Large intestine (tissue), 3 donors: ENCODE measurements at regions not wholly inside any gene's neighbourhood (a gene's known extent, or its start where the extent isn't known, plus 50 kb on each side); places are given as distances from the start of the nearest gene placed in this dataset.
"Not testable (repeated sequence)": the region's sequence is repeated elsewhere in the genome, so short reads cannot be mapped to it uniquely, and the experiment has no call there.

ENCODE experiments used
- DNase-seq, 2 donors: peaks; one replicate each; pipeline versions ENCODE4 v3.0.0 to v3.0.0-alpha.2; 2013
- H3K27ac ChIP-seq: one replicate; pipeline ENCODE4 v1.5.1; 2013; ENCODE audit warnings: low read length
- H3K27me3 ChIP-seq: 2 replicates; pipeline ENCODE4 v1.6.1; 2013; ENCODE audit warnings: low read length; ENCODE audit not compliant: control insufficient read depth, insufficient read depth
- H3K36me3 ChIP-seq: 2 replicates; pipeline ENCODE4 v1.6.1; 2013; ENCODE audit warnings: low read length; ENCODE audit not compliant: control insufficient read depth, insufficient read depth
- H3K4me1 ChIP-seq: one replicate; pipeline ENCODE4 v1.6.1; 2013; ENCODE audit warnings: low read length; ENCODE audit not compliant: control insufficient read depth, insufficient read depth
- H3K4me3 ChIP-seq: one replicate; pipeline ENCODE4 v1.5.1; 2013; ENCODE audit warnings: low read length
- H3K9me3 ChIP-seq: one replicate; pipeline ENCODE4 v1.6.1; 2013; ENCODE audit warnings: mild to moderate bottlenecking, low read depth, low read length, moderate library complexity; ENCODE audit not compliant: control insufficient read depth
- WGBS: methylation state at CpG from one replicate; pipeline ENCODE4 v1.1.5; 2013; ENCODE audit warnings: low lambda C conversion rate; ENCODE audit not compliant: insufficient coverage; 5-methylcytosine and 5-hydroxymethylcytosine counted together

DNA sequence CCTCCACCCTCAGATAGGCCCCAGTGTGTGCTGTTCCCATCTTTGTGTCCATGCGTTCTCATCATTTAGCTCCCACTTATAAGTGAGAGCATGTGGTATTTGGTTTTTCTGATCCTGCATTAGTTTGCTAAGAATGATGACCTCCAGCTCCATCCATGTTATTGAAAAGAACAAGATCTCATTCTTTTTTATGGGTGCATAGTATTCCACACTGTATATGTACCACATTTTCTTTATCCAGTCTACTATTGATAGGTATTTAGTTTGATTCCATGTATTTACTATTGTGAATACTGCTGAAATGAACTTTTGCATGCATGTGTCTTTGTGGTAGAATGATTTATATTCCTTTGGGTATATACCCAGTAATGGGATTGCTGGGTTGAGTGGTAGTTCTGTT is 303.3 kb downstream of the SEMA3D start:
- not testable (repeated sequence) for H3K4me3 ChIP-seq, H3K4me1 ChIP-seq
- 100% methylated on average over 1 of the region's 1 CpG for WGBS

DNA sequence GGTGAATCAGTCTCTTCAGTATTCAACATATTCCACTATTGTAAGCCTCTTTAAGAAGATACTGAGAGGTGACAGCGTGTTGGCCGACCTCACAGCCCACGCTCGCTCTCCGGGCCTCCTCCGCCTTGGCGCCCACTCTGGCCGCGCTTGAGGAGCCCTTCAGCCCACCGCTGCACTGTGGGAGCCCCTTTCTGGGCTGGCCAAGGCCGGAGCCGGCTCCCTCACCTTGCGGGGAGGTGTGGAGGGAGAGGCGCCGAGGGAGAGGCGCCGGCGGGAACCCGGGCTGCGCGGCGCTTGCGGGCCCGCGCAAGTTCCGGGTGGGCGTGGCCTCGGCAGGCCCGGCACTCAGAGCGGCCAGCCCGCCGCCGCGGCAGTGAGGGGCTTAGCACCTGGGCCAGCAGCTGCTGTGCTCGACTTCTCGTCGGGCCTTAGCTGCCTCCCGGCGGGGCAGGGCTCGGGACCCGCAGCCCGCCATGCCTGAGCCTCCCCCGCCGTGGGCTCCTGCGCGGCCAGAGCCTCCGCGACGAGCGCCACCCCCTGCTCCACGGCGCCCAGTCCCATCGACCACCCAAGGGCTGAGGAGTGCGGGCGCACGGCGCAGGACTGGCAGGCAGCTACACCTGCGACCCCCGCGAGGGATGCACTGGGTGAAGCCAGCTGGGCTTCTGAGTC is 306.4 kb downstream of the SEMA3D start:
- no CpG with 5 or more reads among the region's 60 CpGs for WGBS
- not testable (repeated sequence) for H3K9me3 ChIP-seq, DNase-seq, H3K27ac ChIP-seq, H3K4me1 ChIP-seq, H3K4me3 ChIP-seq, H3K27me3 ChIP-seq, H3K36me3 ChIP-seq

More for the DNA sequence above, 303.3 kb downstream of the SEMA3D start:
- H3K36me3 ChIP-seq, H3K9me3 ChIP-seq, H3K27me3 ChIP-seq, DNase-seq, H3K27ac ChIP-seq: not testable (repeated sequence)

DNA sequence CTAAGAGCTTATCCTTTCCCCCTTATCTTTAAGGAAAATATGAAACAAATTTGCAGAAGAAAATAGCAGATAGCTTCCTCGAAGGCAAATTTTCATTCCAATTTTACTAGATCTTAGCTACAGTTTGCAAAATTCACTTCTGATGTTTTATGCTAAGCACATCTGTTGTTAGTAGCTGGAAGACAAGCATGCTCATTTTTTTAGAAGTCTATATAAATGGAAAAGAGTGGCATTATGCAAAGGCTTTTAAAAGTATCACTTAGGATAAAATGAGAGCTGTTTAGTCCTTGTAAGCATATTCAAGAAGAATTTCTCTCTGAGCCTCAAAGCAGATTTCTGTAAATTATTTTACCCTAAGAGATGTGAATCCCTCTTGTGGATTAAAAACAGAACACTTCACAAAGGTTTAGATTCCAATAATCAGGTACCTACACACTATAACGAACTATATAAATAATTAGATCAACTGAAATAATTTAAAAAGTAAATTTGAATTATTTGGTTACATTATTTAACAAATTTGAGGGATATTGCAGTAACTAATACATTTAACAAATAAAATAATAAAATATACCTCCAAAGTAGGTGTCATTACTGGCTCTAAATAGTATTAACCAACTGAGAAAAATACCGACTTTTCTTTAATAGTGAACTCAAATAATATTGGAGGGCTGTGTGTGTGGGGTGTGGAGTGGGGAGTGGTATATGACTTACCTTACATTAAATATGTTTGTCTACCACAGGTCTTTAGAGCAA is 307.1 kb downstream of the SEMA3D start:
- no peak overlapping the region for H3K4me3 ChIP-seq
- WGBS, result 80% methylated on average over 2 of the region's 3 CpGs
- no peaks in the 10 kb centered on the region for H3K36me3 ChIP-seq
- no peak overlapping the region for H3K27ac ChIP-seq
- H3K9me3 ChIP-seq, result peaks cover 3% of the 10 kb centered on the region
- no peaks in the 10 kb centered on the region for H3K27me3 ChIP-seq
- DNase-seq, result no peak
- no peaks in the 10 kb centered on the region for H3K4me1 ChIP-seq

DNA sequence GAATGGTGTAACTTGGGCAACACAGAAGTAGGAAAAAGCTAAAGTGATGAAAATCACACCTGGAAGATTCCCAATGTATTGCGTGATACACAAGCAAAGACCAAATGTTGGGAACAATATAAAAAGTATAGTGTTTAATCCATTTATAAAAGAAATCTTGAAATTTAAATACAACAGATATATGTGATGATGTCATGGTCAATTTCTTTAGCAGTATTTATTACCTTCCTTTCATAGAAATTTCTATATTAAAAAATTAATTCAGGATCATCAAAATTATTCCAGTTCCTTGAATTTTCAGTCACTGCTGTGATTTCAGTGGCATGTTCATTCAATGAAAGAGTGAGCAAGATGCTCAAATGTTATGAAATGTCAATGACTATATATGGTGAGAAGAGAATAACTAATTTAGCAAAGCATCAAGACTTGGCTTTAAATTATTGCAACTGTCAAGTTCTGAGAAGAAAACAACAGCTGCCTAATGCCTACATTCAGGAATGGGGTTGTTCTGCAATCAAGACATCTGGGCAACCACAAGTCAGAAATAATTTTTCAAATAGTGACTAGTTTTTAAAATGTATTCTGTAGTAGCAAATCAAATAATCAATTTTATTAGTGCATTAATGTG is 308.8 kb downstream of the SEMA3D start:
- WGBS, result no CpG with 5 or more reads among the region's 1 CpG
- no peaks in the 10 kb centered on the region for H3K36me3 ChIP-seq

DNA sequence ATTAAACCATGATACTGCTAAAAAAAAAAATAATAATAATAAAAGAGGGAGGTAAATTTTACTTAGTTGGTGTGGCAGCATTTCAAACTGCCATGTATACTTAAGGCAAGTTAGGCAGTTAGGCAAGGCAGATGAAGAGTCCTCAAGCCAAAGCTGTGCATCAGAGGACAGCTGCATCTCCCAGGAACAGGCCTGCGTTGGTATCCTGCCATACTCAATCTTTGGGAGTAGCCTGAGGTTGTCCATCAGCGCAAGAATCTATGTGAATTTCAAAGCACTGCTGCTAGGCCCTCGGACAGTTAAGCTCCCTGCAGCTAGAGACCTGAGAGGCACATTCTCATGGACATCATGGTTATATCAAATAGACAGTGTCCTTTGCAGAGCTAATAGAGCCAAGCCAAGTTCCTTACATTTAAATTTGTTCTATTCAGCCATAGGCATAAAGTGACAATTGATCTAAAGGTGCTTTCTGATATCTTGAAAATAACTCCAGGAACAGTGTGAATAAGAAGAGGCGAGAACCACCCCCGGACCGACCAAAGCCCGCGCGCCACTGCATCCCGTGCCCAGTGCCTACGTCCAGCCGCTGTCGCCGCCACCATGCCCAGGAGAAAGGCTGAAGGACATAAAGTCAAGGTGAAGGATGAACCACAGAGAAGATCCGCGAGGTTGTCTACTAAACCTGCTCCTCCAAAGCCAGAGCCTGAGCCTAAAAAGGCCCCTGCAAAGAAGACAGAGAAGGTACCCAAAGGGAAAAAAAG is 310.6 kb downstream of the SEMA3D start:
- H3K27ac ChIP-seq, result no peak overlapping the region
- peaks cover 3% of the 10 kb centered on the region for H3K9me3 ChIP-seq
- no peak for DNase-seq
- H3K36me3 ChIP-seq, result no peaks in the 10 kb centered on the region
- no peaks in the 10 kb centered on the region for H3K4me1 ChIP-seq
- H3K4me3 ChIP-seq, result no peak overlapping the region
- H3K27me3 ChIP-seq, result no peaks in the 10 kb centered on the region
- 100% methylated on average over 2 of the region's 16 CpGs for WGBS

More for the DNA sequence above, 308.8 kb downstream of the SEMA3D start:
- Histone ChIP-seq H3K27ac (no peak overlapping the region), H3K9me3 (peaks cover 3% of the 10 kb centered on the region), H3K27me3 (no peaks in the 10 kb centered on the region), H3K4me3 (no peak overlapping the region), H3K4me1 (no peaks in the 10 kb centered on the region)
- DNase-seq, result no peak

DNA sequence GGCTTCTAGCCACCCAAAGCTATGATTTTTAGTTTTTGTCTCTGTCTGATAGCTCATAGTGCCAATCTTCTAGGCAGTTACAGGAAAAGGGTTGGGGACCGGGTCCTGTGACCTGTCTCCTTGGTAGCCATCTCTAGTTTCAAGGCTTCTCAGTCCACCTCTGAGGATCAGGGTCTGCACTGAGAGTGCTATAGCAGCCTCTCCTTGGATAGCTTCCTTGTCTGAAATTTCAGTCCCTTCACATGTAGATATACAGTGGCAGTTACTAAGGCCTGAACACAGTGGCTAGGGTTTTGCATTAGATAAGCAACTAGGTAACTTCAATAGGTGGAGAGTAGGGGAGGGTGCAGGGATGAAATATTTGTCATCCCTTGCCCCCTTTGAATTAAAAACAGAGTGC is 321.3 kb downstream of the SEMA3D start:
- H3K9me3 ChIP-seq, result no peaks in the 10 kb centered on the region
- H3K27ac ChIP-seq, result no peak overlapping the region
- no CpG with 5 or more reads among the region's 1 CpG for WGBS
- H3K4me3 ChIP-seq, result no peak overlapping the region
- no peaks in the 10 kb centered on the region for H3K27me3 ChIP-seq
- H3K4me1 ChIP-seq, result no peaks in the 10 kb centered on the region
- DNase-seq, result no peak
- no peaks in the 10 kb centered on the region for H3K36me3 ChIP-seq

DNA sequence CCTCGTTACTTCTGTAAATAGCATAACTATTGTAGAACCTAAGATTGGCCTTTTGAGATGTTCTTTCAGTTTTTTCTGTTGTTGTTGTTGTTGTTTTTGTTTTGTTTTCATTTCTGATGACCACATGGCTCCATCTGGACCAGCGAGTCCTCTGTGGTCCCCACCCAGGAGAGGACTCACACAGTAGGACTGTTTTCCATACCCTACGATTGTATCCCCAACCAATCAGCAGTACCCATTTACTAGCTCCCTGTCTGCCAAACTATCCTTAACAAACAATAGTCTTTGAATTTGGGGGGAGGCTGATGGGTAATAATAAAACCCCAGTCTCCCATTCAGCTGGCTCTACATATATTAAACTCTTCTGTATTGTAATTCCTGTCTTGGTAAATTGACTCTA is 329.5 kb downstream of the SEMA3D start:
- no peak overlapping the region for H3K4me3 ChIP-seq
- no peaks in the 10 kb centered on the region for H3K9me3 ChIP-seq
- DNase-seq, result no peak
- 93% methylated on average over 2 of the region's 3 CpGs for WGBS
- H3K4me1 ChIP-seq, result no peaks in the 10 kb centered on the region
- H3K27ac ChIP-seq, result no peak overlapping the region
- H3K36me3 ChIP-seq, result no peaks in the 10 kb centered on the region
- no peaks in the 10 kb centered on the region for H3K27me3 ChIP-seq

DNA sequence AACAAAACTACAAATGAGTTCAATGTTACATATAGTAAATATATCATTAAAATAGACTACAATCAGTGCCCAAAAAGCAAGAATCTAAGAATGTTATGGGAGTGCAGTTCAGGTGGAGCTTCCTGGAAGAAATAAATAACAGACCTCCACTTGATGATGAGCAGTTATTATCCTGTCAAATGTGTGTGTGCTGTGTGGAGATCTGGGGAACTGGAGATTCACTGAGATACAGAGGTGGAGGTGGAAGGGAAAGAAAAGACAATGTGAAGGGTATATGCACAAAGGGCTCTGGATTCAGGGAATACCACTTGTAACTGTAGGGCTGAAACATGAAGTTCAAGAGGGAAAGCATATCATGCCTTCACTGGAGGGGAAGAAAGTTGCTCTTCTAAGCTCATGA is 331.1 kb downstream of the SEMA3D start:
- H3K4me3 ChIP-seq, result no peak overlapping the region
- H3K36me3 ChIP-seq, result no peaks in the 10 kb centered on the region

DNA sequence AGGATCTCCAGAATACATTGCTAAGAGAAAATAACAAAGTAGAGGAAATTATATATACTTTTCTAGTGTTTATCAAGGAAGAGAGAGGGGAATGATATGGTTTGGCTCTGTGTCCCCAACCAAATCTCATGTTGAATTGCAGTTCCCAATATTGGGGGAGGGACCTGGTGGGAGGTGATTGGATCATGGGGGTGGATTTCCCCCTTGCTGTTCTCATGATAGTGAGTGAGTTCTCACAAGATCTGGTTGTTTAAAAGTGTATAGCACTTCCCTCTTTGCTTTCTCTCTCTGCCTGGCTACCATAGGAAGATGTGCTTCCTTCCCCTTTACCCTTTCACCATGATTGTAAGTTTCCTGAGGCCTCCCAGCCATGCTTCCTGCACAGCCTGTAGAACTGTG is 337.9 kb downstream of the SEMA3D start:
- H3K36me3 ChIP-seq, H3K4me3 ChIP-seq, H3K9me3 ChIP-seq, DNase-seq, H3K27ac ChIP-seq, H3K27me3 ChIP-seq, H3K4me1 ChIP-seq: not testable (repeated sequence)

More for the DNA sequence above, 331.1 kb downstream of the SEMA3D start:
- Histone ChIP-seq H3K4me1 (no peaks in the 10 kb centered on the region), H3K27me3 (no peaks in the 10 kb centered on the region), H3K9me3 (no peaks in the 10 kb centered on the region), H3K27ac (no peak overlapping the region)
- DNase-seq, result no peak

DNA sequence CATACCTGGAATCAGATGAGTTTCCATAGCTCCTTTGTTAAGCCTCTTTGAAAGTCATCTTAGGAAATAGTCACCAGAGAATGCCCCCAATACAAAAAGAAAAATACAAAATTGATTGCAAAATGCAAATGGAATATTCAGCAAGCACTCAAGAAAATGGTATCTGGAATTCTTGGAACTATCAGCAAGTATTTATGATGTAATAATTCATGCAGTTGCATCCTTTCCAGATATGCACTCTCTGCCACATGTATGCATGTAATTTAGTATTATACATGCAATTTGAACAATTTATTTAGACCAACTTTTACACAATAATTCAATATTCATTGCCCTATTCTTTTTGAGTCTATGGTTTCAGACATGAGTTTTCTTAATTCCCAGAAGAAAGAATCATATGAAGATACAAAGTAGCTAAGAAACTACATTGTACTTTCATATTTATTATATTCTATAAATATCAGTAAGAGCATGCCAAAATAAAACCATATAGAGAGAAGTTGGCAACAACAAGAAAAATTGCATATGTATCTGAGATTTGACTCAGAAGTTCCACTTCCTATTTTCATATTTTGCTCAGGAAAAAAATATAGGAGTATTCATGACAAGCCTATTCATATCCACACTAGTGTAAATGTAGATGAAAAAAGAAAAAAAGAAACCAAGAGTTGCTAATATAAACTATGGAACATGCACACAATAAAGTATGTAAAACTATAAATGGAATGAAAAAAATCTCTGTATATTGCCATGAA is 338.5 kb downstream of the SEMA3D start:
- Histone ChIP-seq H3K4me3 (no peak overlapping the region), H3K27me3 (no peaks in the 10 kb centered on the region)
- no peak for DNase-seq

More for the DNA sequence above, 338.5 kb downstream of the SEMA3D start:
- Histone ChIP-seq H3K9me3 (no peaks in the 10 kb centered on the region), H3K36me3 (no peaks in the 10 kb centered on the region), H3K4me1 (no peaks in the 10 kb centered on the region), H3K27ac (no peak overlapping the region)
